Psoas muscle (tissue), 7 donors: ENCODE measurements at regions not wholly inside any gene's neighbourhood (a gene's known extent, or its start where the extent isn't known, plus 50 kb on each side); places are given as distances from the start of the nearest gene placed in this dataset.

Experiments used
- ATAC-seq, 4 donors: fragments of 200-7000 bp; cut with Tn5 transposase; one replicate each; pipeline ENCODE4 v1.9.1; 2020; ENCODE audit warnings: moderate library complexity in 3 of 4, mild to moderate bottlenecking in 2 of 4
- DNase-seq, 2 donors: peaks; one replicate each; pipeline ENCODE4 v3.0.0-alpha.2; 2020
- H3K27ac ChIP-seq: fragments of 200-600 bp; one replicate; pipeline ENCODE4 v1.8.0; 2022
- H3K27me3 ChIP-seq, 3 donors: fragments of 200-600 bp in 1 of 3; one replicate each; pipeline versions ENCODE4 v1.6.1 to v1.8.0; 2013 to 2022; ENCODE audit warnings: low read length in 2 of 3, mild to moderate bottlenecking in 2 of 3, moderate library complexity in 1 of 3; ENCODE audit not compliant: insufficient read depth in 3 of 3
- H3K36me3 ChIP-seq, 2 donors: fragments of 200-600 bp in 1 of 2; one replicate each; pipeline versions ENCODE4 v1.6.1 to v1.8.0; 2013 to 2022; ENCODE audit warnings: low read depth in 1 of 2, mild to moderate bottlenecking in 1 of 2, moderate library complexity in 1 of 2; ENCODE audit not compliant: insufficient read depth in 1 of 2
- H3K4me1 ChIP-seq: fragments of 200-600 bp; one replicate; pipeline ENCODE4 v1.8.0; 2022
- H3K4me3 ChIP-seq: fragments of 200-600 bp; one replicate; pipeline ENCODE4 v1.8.0; 2022; ENCODE audit warnings: mild to moderate bottlenecking
- H3K9me3 ChIP-seq: fragments of 200-600 bp; one replicate; pipeline ENCODE4 v1.8.0; 2022
- WGBS, 3 donors: extraction: QIAGEN DNeasy Blood & Tissue Kit; methylation state at CpG; one replicate each; pipeline versions ENCODE4 v1.1.6 to v1.1.7; 2013; 5-methylcytosine and 5-hydroxymethylcytosine counted together
- intact Hi-C, 2 donors: fragments of 100-400 bp; cut with DNase I; formaldehyde crosslinking; loops; one replicate each; pipeline versions ENCODE4 v1.11.0 to v1.14.2; 2022
- TF ChIP-seq, protein P1 (sequence below): fragments of 200-600 bp; IDR thresholded peaks from one replicate; pipeline ENCODE4 v1.8.0; 2022; ENCODE audit warnings: antibody characterized with exemption
- donor health status: healthy with polysubstance abuse.
- donor health status: DM: no; HTN: no; CAD: no; lungs with moderate emphysema.
- donor health status: Bipolar disorder and iron deficiency.
- donor health status: healthy.
- donor health status: DM: yes; HTN: yes; CAD: no.
- donor health status: DM: no; HTN: no; CAD: no.
- donor health status: DM: yes; HTN: yes; CAD: no.

DNA sequence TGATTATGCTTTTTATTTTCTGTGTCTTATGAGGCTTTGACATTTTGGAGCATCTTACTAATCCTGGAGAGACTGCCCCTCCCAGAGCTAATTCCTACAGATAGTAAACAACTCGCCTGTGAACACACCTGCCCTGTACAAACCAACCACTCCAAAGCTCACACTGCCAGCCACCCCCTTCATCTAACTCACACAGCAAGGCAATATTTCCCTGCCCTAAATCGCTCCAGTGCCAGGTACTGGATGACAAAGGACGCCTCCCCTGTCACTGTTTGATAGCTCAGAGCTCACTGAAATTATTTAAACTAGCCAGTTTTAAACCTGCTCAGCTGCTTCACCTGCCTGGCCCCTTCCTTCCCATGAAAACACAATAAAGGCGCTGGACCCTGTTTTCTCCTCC lies 535.1 kb upstream of the CELF2 start:
- Histone ChIP-seq H3K27ac (no peak overlapping the region), H3K4me1 (no peaks in the 10 kb centered on the region), H3K4me3 (no peak overlapping the region), H3K27me3 (peaks cover 0 to 4% (median 0%) of the 10 kb centered on the region in 3 donors), H3K36me3 (no peaks in the 10 kb centered on the region), H3K9me3 (no peaks in the 10 kb centered on the region)
- ATAC-seq (no peak), DNase-seq (no peak)
- intact Hi-C loops: no loop called here
- TF ChIP-seq, protein P1, sequence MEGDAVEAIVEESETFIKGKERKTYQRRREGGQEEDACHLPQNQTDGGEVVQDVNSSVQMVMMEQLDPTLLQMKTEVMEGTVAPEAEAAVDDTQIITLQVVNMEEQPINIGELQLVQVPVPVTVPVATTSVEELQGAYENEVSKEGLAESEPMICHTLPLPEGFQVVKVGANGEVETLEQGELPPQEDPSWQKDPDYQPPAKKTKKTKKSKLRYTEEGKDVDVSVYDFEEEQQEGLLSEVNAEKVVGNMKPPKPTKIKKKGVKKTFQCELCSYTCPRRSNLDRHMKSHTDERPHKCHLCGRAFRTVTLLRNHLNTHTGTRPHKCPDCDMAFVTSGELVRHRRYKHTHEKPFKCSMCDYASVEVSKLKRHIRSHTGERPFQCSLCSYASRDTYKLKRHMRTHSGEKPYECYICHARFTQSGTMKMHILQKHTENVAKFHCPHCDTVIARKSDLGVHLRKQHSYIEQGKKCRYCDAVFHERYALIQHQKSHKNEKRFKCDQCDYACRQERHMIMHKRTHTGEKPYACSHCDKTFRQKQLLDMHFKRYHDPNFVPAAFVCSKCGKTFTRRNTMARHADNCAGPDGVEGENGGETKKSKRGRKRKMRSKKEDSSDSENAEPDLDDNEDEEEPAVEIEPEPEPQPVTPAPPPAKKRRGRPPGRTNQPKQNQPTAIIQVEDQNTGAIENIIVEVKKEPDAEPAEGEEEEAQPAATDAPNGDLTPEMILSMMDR: no peak
- WGBS, 3 donors: 70 to 77% (median 72%) methylated on average over 4 of the region's 4 CpGs

DNA sequence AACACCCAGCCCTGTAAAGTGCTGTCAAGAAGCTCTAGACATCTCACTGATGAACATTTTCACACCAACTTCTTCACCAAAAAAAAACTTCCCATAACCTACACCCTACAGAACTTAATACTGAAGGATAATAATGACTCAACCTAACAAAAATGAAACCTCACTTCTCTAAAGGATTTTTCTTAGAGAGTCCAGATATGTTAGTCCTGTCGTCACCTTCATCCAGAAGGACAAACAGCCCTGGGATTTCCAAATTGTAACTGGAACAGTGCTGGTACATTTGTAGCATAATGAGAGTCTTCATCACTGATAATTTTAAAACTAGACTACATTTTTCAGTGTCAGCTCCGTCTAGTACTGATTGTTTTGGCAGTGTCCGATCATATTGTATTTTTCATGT lies 528.6 kb upstream of the CELF2 start:
- intact Hi-C loops: no loop called here
- ATAC-seq: no peak
- DNase-seq: no peak
- WGBS, 3 donors: 85 to 93% (median 86%) methylated on average over 3 of the region's 3 CpGs
- no peak overlapping the region for H3K27ac ChIP-seq
- H3K4me1 ChIP-seq: no peaks in the 10 kb centered on the region
- TF ChIP-seq, protein P1: no peak
- no peak overlapping the region for H3K4me3 ChIP-seq
- H3K36me3 ChIP-seq: no peaks in the 10 kb centered on the region
- no peaks in the 10 kb centered on the region for H3K9me3 ChIP-seq
- peaks cover 0 to 4% (median 0%) of the 10 kb centered on the region in 3 donors for H3K27me3 ChIP-seq

DNA sequence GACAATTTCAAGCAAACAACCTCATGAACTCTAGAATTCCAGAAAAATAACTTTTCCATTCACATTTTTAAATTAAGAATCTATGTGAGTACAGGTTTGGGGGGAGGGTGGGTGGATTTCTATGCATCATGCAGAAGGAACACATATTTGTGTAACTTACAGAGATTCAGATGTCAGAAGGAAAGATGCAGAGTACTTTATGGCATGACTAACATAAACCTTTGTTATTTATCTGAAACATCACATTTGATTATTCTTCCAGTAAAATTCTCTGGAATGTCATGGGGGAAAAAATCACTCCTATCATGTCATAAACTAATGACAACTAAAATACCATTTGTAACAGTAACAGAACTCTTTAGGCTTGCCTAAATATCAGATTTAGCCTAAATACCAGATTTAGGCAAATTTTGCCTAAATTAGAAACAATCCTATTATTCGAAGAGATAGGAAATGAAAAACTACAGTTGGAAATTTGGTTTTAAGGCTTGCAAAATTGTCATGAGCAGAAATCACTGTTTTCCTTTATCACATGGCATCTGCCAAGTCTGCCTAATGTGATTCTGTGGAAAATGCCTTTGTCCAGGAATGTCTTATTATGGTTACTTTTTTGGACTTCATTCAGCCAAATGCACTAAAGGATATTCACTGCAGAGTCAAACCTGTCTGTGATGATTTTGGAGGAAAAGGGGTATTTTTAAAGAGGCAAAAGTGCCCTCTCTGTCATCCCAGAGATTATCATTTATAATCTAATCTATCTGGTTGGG lies 527.7 kb upstream of the CELF2 start:
- DNase-seq: no peak
- Histone ChIP-seq H3K4me3 (no peak overlapping the region), H3K9me3 (no peaks in the 10 kb centered on the region), H3K36me3 (no peaks in the 10 kb centered on the region), H3K27me3 (peaks cover 0 to 4% (median 0%) of the 10 kb centered on the region in 3 donors), H3K4me1 (no peaks in the 10 kb centered on the region), H3K27ac (no peak overlapping the region)
- 77 to 89% (median 80%) methylated on average over 1 of the region's 1 CpG for WGBS, 3 donors
- ATAC-seq: no peak
- intact Hi-C loops: no loop called here
- TF ChIP-seq, protein P1: no peak

DNA sequence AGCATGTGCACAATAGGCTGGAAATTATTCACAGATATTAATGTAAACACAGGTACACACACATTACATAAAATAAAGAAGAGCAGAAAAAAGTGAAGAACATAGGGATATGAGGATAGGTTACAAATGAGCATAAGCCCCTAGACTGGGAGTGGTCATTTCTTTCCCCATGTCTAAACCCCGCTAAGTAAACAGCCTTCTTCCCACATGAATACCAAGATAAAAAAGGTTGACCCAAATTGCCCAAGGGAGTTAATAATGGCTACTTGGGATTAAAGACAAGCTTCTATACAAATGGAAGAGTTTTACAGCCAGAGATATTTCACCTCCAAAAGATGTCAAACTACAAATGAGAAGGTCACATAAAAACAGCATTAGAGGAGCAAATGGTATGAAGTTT lies 527.1 kb upstream of the CELF2 start:
- ATAC-seq (no peak), DNase-seq (no peak)
- no peaks in the 10 kb centered on the region for H3K36me3 ChIP-seq
- no peak overlapping the region for H3K27ac ChIP-seq
- TF ChIP-seq, protein P1: no peak
- H3K27me3 ChIP-seq: peaks cover 0 to 4% (median 0%) of the 10 kb centered on the region in 3 donors
- 0 to 94% (median 44%) methylated on average over 1 of the region's 1 CpG for WGBS, 3 donors
- intact Hi-C loops: no loop called here
- no peaks in the 10 kb centered on the region for H3K4me1 ChIP-seq
- H3K9me3 ChIP-seq: no peaks in the 10 kb centered on the region
- H3K4me3 ChIP-seq: no peak overlapping the region

DNA sequence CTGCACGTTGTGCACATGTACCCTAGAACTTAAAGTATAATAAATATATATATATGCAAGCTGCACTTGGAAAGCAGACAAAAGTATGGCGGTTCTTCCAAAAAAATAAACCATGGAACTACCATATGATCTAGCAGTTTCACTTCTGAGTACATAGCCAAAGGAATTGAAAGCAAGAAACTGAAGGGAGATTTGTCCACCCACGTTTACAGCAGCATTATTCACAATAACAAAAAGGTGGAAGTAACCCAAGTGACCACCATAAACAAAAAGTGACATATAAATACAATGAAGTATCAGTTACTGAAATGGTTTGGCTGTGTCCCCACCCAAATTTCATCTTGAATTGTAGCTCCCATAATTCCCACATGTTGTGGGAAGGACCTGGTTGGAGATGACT lies 525.3 kb upstream of the CELF2 start:
- no peak for DNase-seq
- 66 to 71% (median 68%) methylated on average over 3 of the region's 3 CpGs for WGBS, 3 donors
- H3K36me3 ChIP-seq: no peaks in the 10 kb centered on the region
- H3K4me3 ChIP-seq: no peak overlapping the region
- intact Hi-C loops: no loop called here
- H3K9me3 ChIP-seq: no peaks in the 10 kb centered on the region
- no peaks in the 10 kb centered on the region for H3K4me1 ChIP-seq
- ATAC-seq: no peak
- peaks cover 0 to 2% (median 0%) of the 10 kb centered on the region in 3 donors for H3K27me3 ChIP-seq
- TF ChIP-seq, protein P1: no peak
- no peak overlapping the region for H3K27ac ChIP-seq
